Activated T-cell treated with anti-CD3 and anti-CD28 coated beads, Interleukin-2, amount 50 U/mL, for 48 hours (primary cell): ENCODE measurements at regions not wholly inside any gene's neighbourhood (a gene's known extent, or its start where the extent isn't known, plus 50 kb on each side); places are given as distances from the start of the nearest gene placed in this dataset.

Experiments used
- DNase-seq, 2 experiments: peaks; one replicate each; pipeline ENCODE4 v3.0.0-alpha.2; 2020

DNA sequence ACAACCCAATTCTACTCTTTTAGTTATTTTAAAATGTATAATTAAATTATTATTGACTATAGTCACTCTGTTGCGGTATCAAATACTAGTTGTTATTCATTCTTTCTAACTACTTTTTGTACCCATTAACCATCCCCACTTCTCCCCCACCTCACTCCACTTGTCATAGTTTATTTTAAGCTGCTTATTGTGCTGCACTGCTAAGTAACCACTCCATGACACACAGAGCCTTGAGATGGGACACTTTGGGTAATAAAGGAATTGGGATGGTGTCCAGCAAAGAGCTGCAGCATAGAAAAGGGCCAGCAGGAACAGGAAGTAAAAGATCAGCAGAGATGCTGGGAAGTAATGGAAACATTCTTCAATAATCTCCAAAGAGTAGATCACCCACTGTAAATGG is 123.0 kb downstream of the RPS29 start:
- DNase-seq: no peak

GRCh38 chr14:49461529-49462401 is 124.4 kb downstream of the RPS29 start:
- peak; percentile 36 to 43 for DNase-seq

DNA sequence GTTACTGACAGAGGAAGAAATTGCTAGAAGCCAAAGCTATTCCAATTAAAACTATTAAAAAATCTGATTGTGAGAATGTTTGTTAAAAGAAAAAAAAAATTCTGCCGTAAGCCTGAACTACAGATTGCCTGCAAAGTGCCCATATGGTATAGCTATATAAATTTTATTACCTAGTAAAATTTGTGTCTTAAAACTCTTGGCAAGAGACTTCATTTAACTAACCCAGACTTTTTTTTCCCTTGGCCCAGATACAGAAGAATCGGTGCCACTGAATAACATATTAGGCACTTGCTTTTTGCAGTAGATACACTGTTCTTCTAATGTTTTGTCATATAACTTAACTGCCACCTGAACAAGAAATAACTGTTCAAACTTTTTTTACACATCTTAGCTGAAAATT is 125.5 kb downstream of the RPS29 start:
- no peak for DNase-seq

- DNase-seq: no peak
These were observed 129.6 kb downstream of the RPS29 start for GRCh38 chr14:49456589-49456988.

GRCh38 chr14:49451938-49452337 is 134.2 kb downstream of the RPS29 start:
- no peak for DNase-seq

- DNase-seq: no peak
These were observed 136.4 kb downstream of the RPS29 start for GRCh38 chr14:49449749-49450148.

DNA sequence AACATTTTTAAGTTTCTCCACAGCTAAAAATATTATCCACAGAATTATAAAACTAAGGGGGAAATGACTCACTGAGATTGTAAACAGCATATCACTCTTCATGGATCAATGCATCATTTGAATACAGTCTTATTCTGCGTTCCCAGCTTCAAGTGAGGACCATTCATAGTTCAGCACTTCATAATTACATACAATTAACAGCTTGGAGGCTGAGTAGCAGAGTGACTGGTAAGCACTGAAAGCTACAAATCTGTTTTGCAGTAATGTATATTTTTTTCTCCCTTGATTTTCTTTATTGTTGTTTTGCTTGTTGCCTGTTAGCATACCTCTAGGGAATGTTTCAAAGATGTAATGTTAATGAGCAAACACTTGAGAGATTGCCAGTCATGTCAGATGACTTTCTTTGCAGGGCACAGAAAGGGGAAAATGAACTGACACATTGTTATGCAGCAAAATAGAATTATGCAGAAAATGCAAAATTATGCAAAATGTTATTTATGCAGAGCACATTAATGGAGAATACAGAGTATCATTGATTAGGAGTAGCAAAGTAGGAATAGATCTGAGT is 138.6 kb downstream of the RPS29 start:
- no peak for DNase-seq

DNA sequence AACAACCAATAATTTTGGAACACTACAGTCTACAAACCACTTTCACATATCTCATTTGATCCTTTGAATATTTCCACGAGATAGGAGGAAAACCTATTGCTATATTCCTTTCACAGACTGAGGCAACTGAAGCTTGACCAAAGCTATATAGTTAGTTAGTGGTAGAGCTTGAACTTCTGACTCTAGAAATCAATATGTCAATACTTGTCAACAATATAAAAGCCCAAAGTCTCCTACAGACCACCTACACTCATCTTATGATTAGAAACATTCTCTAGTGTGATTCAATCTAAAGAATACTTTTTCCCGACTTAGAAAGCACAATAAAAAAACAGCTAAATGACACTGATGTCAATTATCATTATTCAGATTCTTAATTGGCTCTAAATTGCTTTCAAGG is 139.4 kb downstream of the RPS29 start:
- DNase-seq: no peak

DNA sequence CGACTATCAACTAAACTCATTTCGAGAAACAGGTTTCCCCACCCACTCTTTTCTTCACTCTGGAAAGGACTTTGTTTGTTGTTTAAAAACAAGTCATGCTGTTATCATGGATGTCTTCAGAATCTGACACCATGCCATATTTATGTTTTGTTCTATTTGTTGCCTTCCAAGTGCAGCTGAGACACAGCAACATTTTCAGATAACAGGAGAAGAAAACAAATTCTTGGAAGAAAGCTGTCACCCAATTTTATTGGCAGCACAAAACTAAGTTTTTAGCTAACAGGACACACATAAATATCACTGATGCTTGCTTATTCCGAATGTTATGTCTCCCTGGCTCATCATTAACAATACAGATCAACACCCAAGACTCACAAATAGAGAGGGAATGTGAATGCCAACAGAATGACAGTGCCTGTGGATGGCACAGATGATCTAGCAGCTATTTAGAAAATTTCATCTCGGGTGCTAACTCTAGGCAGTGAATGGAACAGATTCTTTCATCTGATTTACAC is 147.9 kb downstream of the RPS29 start:
- no peak for DNase-seq

GRCh38 chr14:49428076-49428475 is 158.1 kb downstream of the RPS29 start:
- DNase-seq: no peak

GRCh38 chr14:49427117-49427516 is 159.1 kb downstream of the RPS29 start:
- DNase-seq: no peak

DNA sequence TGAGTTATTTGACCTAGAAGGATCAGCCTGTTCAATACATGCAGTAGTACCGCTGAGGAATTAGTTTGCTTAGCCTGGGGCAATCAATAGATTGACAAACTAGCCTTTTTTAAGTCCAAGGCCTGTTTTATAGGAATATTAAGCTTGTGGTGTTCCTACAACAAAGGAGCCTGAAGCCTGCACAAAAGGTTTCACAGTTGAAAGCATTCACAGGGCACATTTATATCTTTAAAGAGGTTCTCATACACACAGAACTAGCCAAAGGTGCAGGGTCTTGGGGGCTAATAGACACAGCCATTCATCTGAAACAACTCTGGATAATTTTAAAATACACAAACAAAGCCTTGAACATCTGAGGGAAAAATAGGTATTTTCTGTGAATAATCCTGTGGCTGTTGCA is 160.3 kb downstream of the RPS29 start:
- no peak for DNase-seq

DNA sequence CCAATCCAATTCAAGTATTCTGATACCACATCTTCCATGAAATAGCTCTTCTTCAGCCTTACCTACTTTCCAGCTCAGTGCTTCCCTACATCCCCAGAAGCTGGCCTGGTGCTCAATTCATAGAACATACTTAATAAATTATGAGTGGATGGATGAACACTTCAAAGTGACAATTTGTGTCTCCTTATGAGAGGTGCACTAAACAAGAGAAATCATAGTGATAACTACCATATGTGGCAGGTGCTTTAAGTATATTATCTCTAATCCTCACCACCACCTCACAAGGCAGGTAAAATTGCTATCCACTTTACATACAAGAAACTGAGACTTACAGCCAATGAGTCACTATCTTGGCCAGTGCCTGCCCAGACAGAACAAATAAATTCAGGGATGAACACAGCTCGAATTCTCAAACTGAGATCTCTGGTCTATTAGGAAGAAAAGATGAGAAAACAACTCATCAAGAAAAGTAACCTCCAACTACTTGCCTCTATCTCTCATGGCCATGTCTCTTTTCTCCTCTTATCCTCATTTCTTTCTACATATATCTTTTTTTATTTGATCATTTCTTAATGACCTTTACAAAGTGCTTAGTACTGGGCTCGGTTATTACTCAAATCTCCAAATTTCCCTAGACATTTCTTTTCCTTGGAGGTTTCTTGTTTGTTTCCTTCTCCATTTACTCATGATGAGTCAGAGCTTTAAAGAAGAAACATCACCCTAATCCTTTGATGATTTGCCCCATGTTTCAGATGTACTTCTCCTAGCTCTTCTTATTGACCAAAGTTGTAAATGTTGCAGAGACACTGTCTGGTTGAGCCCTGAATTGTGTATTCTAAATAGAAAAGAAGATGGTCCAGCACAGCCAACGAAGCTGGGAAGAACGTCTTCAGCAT is 161.5 kb downstream of the RPS29 start:
- no peak for DNase-seq

DNA sequence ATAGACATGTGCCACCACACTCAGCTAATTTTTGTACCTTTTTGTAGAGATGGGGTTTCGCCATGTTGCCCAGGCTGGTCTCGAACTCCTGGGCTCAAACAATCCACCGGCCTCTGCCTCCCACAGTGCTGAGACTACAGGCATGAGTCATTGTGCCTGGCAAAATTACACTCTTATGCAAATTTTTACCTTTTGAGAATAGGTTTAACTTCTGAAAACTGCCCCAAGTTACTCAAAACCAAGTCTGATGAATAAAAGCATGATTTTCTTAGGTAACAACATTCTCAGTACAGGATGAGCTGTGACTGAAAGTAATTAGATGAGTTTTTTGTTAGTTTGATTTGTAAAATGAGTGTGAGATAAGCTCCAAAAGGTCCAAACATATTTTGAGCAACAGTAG is 166.0 kb downstream of the RPS29 start:
- DNase-seq: peak; percentile 44 to 51

- no peak for DNase-seq
These were observed 167.4 kb downstream of the RPS29 start for GRCh38 chr14:49418789-49419188.

- DNase-seq: no peak
These were observed 168.4 kb downstream of the RPS29 start for GRCh38 chr14:49417790-49418189.

DNA sequence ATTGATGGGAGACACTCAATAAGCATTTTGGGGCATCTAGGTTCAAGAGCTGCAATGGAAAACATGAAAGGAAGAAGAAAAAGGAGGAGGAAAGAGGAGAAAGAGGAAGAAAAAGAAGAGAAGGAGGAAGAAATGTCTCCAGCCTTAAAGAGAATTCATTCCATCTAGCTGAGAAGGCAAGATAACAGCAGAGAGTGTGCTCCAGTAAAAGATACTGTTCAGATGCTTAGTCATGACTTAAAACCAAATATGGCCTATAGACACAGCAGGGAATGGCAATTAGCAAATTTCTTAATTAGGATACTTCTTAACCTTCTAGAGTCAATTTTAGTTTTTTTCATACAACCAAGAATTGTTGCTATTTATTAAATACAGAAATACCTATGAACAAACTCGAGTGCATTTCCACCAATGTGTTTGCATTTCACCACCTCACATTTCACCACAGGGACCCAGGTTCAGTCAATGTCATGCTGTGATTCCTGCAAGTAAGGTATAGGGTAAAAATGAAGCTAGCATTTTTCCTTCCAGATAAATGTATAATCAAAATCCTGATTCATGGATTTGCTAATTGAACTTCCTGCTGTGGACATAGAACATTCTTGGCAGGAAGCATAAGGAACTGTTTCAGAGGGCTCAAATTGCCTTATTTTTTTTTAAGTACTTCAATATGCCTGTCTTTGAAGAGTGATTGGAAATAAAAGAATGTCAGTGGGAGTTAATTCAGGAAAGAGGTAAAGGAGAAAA is 177.8 kb downstream of the RPS29 start:
- DNase-seq: no peak

DNA sequence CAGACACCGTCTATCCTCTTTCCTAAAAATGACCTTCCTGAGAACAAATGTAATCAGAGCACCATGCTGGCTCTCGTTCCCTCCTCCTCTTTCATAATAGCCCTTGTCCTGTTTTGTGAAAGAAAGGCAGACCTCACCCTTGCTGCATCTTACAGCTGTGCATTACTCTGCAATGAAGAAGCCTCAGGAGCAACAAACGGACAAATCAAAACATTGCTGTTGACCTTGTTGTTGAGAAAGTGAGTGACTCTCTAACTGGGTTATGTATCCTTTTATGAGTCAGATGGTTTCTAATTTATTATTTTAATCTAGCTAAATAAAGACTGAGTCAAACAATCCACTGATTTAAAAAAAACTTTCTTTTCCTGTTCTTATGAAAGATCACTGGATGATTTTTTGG is 180.9 kb downstream of the RPS29 start:
- no peak for DNase-seq

DNA sequence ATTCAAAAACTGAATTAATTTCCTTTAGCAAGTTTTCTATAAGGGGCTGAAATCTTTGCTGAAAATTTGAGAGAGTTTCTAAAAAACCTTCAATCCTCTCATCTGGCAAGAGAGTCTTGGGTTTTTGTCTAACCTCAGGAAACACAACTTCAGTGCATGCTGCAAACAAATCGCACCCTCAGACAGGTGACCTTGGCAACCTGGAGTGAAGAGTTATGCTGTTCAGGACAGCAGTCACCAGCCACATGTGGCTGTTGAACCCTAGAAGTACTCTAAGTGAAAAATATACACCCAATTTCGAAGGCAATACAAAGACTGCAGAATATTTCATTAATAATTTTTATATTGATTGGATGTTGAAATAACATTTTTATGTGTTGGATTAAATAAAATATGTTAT is 184.8 kb downstream of the RPS29 start:
- DNase-seq: no peak

- DNase-seq: no peak
These were observed 189.4 kb downstream of the RPS29 start for GRCh38 chr14:49396801-49397200.

DNA sequence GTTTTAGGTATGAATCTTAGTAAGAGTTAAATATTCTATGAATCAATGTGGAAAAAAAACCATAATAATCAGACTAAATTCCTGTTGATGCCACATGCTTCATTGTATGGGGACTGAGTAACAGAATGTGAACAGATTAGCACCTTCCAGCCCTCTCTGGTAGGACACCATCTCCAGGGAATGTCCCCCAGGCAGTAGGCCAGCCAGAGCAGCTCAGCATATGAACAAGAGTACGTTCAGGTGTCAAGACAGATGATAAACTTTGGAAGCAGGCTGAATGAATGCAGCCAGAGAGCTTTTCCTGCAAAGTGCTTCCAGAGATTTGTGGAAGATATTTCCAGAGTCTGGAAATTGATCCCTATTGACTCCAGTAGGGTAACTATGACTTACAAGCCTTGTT is 204.4 kb downstream of the RPS29 start:
- no peak for DNase-seq

DNA sequence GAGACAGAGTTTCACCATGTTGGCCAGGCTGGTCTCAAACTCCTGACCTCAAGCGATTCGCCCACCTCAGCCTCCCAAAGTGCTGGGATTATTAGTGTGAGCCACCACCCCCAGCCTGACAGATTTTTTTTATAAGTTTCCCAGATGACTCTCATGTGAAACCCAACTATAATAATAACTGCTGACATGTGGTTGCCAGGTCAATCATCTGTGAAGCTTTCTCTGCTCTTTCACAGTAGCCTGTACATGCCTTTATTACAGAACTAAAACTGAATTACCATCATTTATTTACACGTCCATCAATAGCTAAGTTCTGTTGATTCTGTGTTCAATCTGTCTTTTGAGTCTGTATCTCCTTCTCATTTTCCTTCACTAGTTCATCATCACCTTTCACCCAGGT is 218.5 kb downstream of the RPS29 start:
- DNase-seq: no peak

GRCh38 chr14:49366416-49366815 is 219.8 kb downstream of the RPS29 start:
- DNase-seq: no peak
